Fibroblast of lung (primary cell): ENCODE measurements at regions not wholly inside any gene's neighbourhood (a gene's known extent, or its start where the extent isn't known, plus 50 kb on each side); places are given as distances from the start of the nearest gene placed in this dataset.
A peak's percentile ranks its signal among the peaks of the same experiment; 100 is the strongest.

Experiments
- DNase-seq, 2 donors: peaks; one replicate each; pipeline versions ENCODE4 v3.0.0 to v3.0.0-alpha.2; 2010; ENCODE audit warnings: low read depth in 2 of 2
- H2AFZ ChIP-seq: 2 replicates; pipeline ENCODE4 v1.5.1; 2012; ENCODE audit warnings: low read length, control low read depth, inconsistent platforms
- H3K27ac ChIP-seq: 2 replicates; pipeline ENCODE4 v1.5.1; 2011; ENCODE audit warnings: low read length, control low read depth; ENCODE audit not compliant: insufficient read depth
- H3K27me3 ChIP-seq: 2 replicates; pipeline ENCODE4 v1.5.1; 2011; ENCODE audit warnings: mild to moderate bottlenecking, low read length; ENCODE audit not compliant: control insufficient read depth, insufficient read depth
- H3K36me3 ChIP-seq: 2 replicates; pipeline ENCODE4 v1.5.1; 2011; ENCODE audit warnings: low read length; ENCODE audit not compliant: control insufficient read depth, insufficient read depth
- H3K4me1 ChIP-seq: 2 replicates; pipeline ENCODE4 v1.5.1; 2011; ENCODE audit warnings: low read length; ENCODE audit not compliant: control insufficient read depth, insufficient read depth; ENCODE audit errors: extremely low read depth
- H3K4me2 ChIP-seq: 2 replicates; pipeline ENCODE4 v1.5.1; 2011; ENCODE audit warnings: low read length, control low read depth; ENCODE audit not compliant: insufficient read depth; ENCODE audit errors: extremely low read depth
- H3K4me3 ChIP-seq, 4 experiments: fragments of 200-600 bp in 1 of 4; sonication (generic) in 1 of 4; replicated peaks in 1 of 4; 2 replicates each; pipeline ENCODE4 v1.5.1; 2011 to 2016; ENCODE audit warnings: low read length in 4 of 4, low read depth in 3 of 4, mild to moderate bottlenecking in 3 of 4, control low read depth in 2 of 4, inconsistent platforms in 1 of 4, mixed read lengths in 1 of 4; ENCODE audit not compliant: insufficient read depth in 1 of 4; ENCODE audit errors: control extremely low read depth in 1 of 4
- H3K79me2 ChIP-seq: 2 replicates; pipeline ENCODE4 v1.5.1; 2012; ENCODE audit warnings: mild to moderate bottlenecking, low read length, inconsistent platforms; ENCODE audit not compliant: control insufficient read depth, insufficient read depth
- H3K9ac ChIP-seq: 2 replicates; pipeline ENCODE4 v1.5.1; 2011; ENCODE audit warnings: mild to moderate bottlenecking, low read length, control low read depth; ENCODE audit not compliant: insufficient read depth
- H3K9me3 ChIP-seq: 2 replicates; pipeline ENCODE4 v1.5.1; 2012; ENCODE audit warnings: low read depth, low read length; ENCODE audit not compliant: control insufficient read depth, insufficient read depth
- H4K20me1 ChIP-seq: 2 replicates; pipeline ENCODE4 v1.5.1; 2011; ENCODE audit warnings: low read length; ENCODE audit not compliant: control insufficient read depth, insufficient read depth; ENCODE audit errors: extremely low read depth
- CTCF ChIP-seq, 2 donors: IDR thresholded peaks in 1 of 2; conservative IDR thresholded peaks in 1 of 2; 1 replicate in 1 of 2; 2 replicates in 1 of 2; pipeline ENCODE4 v1.5.1; 2011 to 2012; ENCODE audit warnings: low read length in 2 of 2, control low read depth in 1 of 2, inconsistent platforms in 1 of 2, low read depth in 1 of 2, mild to moderate bottlenecking in 1 of 2
- EZH2 ChIP-seq: IDR thresholded peaks from 2 replicates; pipeline ENCODE4 v1.5.1; 2012; ENCODE audit warnings: low read length, control low read depth, mild to moderate bottlenecking; ENCODE audit errors: missing control alignments

GRCh38 chr12:98291828-98292227, 223.6 kb upstream of the TMPO start:
- H3K36me3 ChIP-seq, result no peaks in the 10 kb centered on the region
- TF ChIP-seq CTCF (conservative IDR thresholded peaks at IDR 0.05 in 1 of 2, IDR thresholded peaks at IDR 0.05 in 1 of 2; ENCODE audit: low read depth in 1 of 2, low read length in 2 of 2) (no peak), EZH2 (no peak)
- H3K27ac ChIP-seq, result no peak overlapping the region

GRCh38 chr12:98294051-98294805, 221.2 kb upstream of the TMPO start:
- Histone ChIP-seq H3K4me2 (no peak overlapping the region), H3K27ac (no peak overlapping the region), H3K79me2 (no peaks in the 10 kb centered on the region), H2AFZ (no peak overlapping the region), H3K4me3 (no peak overlapping the region), H3K9me3 (no peaks in the 10 kb centered on the region), H3K9ac (no peak overlapping the region), H3K36me3 (no peaks in the 10 kb centered on the region), H3K4me1 (no peaks in the 10 kb centered on the region), H3K27me3 (no peaks in the 10 kb centered on the region), H4K20me1 (no peaks in the 10 kb centered on the region)
- peak in 1 of 2 donors; percentile 21 for DNase-seq
- TF ChIP-seq EZH2 (no peak), CTCF (conservative IDR thresholded peaks at IDR 0.05 in 1 of 2, IDR thresholded peaks at IDR 0.05 in 1 of 2; ENCODE audit: low read depth in 1 of 2, low read length in 2 of 2) (no peak)

More at GRCh38 chr12:98291828-98292227, 223.6 kb upstream of the TMPO start:
- no peaks in the 10 kb centered on the region for H4K20me1 ChIP-seq
- DNase-seq, result no peak
- H3K4me2 ChIP-seq, result no peak overlapping the region
- no peak overlapping the region for H2AFZ ChIP-seq
- H3K27me3 ChIP-seq, result no peaks in the 10 kb centered on the region
- no peaks in the 10 kb centered on the region for H3K4me1 ChIP-seq
- H3K79me2 ChIP-seq, result no peaks in the 10 kb centered on the region
- no peak overlapping the region for H3K9ac ChIP-seq
- no peak overlapping the region for H3K4me3 ChIP-seq
- no peaks in the 10 kb centered on the region for H3K9me3 ChIP-seq

GRCh38 chr12:98295681-98296080, 219.7 kb upstream of the TMPO start:
- H3K9me3 ChIP-seq, result no peaks in the 10 kb centered on the region
- H3K27me3 ChIP-seq, result no peaks in the 10 kb centered on the region
- DNase-seq, result peak in 1 of 2 donors; percentile 69
- no peaks in the 10 kb centered on the region for H4K20me1 ChIP-seq
- H3K36me3 ChIP-seq, result no peaks in the 10 kb centered on the region
- H3K4me2 ChIP-seq, result no peak overlapping the region
- no peak overlapping the region for H3K4me3 ChIP-seq
- no peak overlapping the region for H3K9ac ChIP-seq
- no peaks in the 10 kb centered on the region for H3K4me1 ChIP-seq
- H3K27ac ChIP-seq, result no peak overlapping the region
- H3K79me2 ChIP-seq, result no peaks in the 10 kb centered on the region
- no peak overlapping the region for H2AFZ ChIP-seq
- TF ChIP-seq EZH2 (no peak), CTCF (conservative IDR thresholded peaks at IDR 0.05 in 1 of 2, IDR thresholded peaks at IDR 0.05 in 1 of 2; ENCODE audit: low read depth in 1 of 2, low read length in 2 of 2) (no peak)
